NCI-H2171 (cell line): ENCODE measurements at regions not wholly inside any gene's neighbourhood (a gene's known extent, or its start where the extent isn't known, plus 50 kb on each side); places are given as distances from the start of the nearest gene placed in this dataset.
"Not testable (repeated sequence)": the region's sequence is repeated elsewhere in the genome, so short reads cannot be mapped to it uniquely, and the experiment has no call there.

Experiments used
- DNase-seq: peaks from one replicate; lab custom pipeline; 2025; lab: John Stamatoyannopoulos, UW

DNA sequence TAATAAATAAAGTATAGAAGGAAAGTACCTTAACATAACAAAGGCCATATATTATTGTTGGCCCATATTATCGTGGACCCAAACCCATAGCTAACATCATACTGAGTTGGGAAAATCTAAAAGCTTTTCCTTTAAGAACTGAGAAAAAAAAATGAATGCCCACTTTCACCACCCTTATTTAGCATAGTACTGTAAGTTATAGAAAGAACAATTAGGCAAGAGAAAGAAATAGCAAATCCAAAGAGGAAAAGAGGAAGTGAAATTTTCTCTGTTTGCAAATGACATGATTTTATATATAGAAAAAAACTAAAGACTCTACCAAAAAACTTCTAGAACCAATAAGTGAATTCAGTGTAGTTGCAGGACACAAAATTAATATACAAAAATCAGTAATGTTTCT is 1854.6 kb downstream of the PCDH7 start:
- no peak for DNase-seq

- DNase-seq = no peak
These were observed 1868.9 kb downstream of the PCDH7 start for GRCh38 chr4:32589097-32589496.

GRCh38 chr4:32589853-32590252 is 1869.7 kb downstream of the PCDH7 start:
- DNase-seq = no peak

DNA sequence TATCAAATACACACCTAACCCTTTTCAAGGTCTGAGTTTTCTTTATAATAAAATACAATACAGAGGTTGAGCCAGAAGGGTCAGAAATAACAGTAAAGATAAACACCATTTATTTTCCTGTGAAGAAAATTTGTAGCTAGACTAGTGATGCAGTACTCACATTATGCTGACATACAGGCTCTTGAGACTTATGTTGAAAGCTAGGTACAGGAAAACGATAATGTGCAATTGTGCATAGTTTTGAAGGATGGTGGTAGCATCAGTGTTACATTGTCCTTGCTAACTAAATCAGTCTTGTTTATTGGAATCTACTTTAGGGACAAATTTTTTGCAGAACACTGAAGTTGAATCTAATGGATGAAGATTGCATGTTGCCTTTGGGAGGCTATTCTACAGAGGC is 1877.2 kb downstream of the PCDH7 start:
- no peak for DNase-seq

DNA sequence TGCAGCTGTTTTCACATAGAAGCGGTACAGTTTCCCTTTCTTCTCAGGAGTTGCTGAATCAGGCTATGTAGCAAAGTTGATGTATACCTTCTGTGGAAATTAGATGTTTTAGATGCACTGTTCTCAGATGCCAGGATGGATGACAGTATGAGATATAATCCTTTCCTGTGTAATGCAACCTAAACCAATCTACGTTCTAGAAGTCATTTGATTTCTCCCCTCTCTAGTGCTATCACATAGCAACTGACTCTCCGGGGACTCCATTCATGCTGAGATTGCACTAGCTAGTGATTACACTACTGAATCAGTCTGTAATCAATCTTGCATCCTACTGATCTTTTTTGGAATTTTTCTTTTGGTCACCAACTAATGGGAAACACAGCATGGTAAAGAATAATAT is 1881.7 kb downstream of the PCDH7 start:
- no peak for DNase-seq

DNA sequence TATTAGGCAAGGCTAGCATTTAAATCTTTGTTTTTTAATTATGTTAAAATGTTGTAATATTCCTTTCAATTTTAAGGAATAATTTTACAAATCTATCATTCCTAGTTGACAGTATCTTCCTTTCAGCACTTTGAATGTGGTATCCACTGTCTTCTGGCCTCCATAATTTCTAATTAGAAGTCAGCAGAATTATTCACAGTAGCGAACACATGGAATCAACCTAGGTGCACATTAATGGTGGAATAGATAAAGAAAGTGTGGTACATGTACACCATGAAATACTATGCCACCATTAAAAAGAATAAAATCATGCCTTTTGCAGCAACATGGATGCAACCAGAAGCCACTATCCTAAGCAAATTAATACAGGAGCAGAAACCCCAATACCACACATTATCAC is 1887.8 kb downstream of the PCDH7 start:
- DNase-seq = no peak

DNA sequence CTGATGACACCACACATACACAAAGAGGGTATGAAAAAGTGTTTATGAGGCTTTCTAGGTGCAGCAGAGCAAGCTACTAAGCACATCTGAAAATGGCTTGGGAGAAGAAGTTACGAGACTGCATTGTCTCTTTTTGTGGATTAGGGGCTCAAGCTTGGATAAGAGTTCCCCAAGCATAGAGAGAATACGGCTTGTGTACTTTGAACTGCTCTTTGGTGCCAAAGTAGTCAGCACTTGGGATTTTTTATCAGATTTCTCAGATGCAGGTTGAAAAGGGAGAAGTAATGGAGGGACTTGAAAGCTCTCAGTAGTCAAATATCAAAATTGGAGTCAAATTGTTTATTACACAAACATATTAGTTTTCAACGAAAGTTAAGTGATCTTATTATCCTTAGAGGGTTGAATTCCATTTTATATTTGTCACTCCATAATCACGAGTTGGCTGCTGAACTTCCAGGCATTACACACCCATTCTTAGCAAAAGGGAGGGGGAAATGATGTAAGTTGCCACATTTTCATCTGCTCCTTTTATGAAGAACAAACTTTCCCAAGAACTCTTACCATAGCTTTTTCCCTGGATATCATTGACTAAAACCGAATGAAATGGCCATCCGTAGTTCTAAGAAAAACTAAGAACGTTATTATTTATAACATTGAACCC is 1904.9 kb downstream of the PCDH7 start:
- DNase-seq = no peak

GRCh38 chr4:32625687-32626337 is 1905.6 kb downstream of the PCDH7 start:
- no peak for DNase-seq

GRCh38 chr4:32631831-32632230 is 1911.7 kb downstream of the PCDH7 start:
- DNase-seq = no peak

- no peak for DNase-seq
These were observed 1913.3 kb downstream of the PCDH7 start for GRCh38 chr4:32633421-32633820.

DNA sequence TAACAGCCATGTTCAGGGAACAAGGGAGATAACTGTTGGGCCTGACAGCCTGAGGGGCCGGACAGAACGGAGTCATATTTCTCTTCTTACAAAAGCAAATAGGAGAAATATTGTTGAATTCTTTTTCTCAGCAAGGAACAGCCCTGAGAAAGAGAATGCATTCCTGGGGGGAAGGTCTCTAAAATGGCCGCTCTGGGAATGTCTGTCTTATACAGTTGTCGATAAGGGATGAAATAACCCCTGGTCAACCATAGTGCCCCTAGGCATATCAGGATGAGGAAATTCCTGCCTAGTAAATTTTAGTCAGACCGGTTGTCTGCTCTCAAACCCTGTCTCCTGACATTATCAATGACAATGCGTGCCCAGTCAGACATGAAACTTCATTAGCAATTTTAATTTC is 1925.5 kb downstream of the PCDH7 start:
- no peak for DNase-seq

GRCh38 chr4:32658019-32658418 is 1937.8 kb downstream of the PCDH7 start:
- no peak for DNase-seq

DNA sequence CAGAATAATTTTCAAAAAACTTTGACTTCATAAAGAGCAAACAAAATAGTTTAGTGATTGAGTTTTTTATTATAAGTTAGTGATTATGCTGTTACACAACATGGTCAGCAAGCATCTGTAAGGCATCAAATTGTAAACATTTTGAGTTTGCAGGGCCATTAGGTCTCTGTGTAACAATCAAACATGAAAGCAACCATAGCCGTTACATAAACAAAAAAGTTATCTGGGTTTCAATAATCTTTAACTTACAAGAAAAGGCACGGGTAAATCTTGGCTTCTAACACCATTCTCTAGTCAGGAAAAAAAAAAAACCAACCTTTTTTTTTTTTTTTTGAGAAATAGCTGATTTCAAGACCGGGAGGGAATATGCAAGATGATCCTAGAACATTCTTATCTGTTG is 1941.1 kb downstream of the PCDH7 start:
- DNase-seq = no peak

- DNase-seq = no peak
These were observed 1942.6 kb downstream of the PCDH7 start for GRCh38 chr4:32662803-32663202.

DNA sequence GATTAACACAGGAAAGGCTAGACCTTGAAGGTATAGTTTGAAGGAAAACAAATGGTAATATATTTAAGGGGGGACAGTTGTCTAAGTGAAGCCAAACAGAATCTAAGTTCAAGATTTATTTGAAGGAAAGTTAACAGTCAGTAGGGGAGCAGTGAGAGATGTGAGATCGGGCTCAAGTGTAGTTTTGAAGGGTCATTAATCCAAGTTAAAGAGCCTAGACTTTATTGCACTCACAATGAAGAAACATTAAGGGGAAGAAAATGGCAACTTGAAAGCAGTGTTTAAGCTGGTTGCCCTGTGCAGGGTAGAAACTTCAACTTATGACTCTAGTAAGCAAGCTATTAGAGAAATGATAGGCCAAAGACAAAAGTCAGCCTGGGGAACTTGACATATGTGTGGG is 1952.2 kb downstream of the PCDH7 start:
- no peak for DNase-seq

- no peak for DNase-seq
These were observed 1960.8 kb downstream of the PCDH7 start for GRCh38 chr4:32680946-32681345.

DNA sequence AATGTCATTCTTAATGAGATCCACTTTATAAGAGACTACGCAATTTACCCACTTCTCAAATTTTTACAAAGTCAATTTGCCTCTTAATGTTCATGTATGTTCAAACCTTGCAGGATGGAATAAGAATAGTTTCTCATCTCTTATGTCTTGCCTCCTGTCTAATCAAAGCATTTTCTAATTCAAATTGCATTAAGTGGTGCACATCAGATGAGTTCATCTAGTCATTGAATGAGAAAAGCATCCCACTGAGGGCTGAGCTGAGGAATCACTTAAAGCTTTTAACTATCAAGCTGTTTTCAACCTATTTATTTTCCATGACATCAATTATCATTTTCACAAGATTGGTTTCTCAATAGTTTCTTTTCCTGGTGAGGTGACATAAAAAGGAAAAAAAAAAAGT is 1964.0 kb downstream of the PCDH7 start:
- DNase-seq = no peak

DNA sequence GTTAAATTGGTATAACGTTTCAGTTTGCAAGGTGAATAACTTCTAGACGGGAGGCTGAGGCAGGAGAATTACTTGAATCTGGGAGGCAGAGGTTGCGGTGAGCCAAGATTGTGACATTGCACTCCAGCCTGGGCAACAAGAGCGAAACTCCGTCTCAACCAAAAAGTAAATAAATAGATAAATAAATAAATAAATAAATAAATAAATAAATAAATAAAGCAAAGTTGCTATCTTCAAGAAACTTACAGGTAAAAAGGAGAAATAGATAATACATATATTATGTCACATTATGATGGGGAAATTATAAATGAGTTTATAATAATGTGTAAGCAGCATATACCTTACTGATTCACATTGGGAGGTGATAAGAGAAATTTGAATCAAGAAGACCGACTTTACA is 1966.0 kb downstream of the PCDH7 start:
- DNase-seq = no peak

DNA sequence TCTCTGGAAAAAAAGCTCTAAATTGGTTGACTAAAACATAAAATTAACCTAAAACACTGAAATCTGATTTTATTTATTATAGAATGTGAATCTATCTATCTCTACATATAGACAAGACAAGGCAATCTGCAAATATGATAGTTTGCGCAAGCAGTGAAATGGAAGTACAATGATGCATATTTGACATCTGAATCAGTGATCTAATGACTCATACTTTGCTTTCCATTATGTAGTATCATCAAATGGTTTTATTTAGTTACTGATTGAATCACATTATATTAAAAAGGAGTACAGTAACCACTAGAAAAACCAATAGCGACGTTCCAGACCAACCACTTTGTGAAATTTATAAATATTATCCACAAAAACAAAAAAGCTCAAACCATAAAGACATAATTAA is 1969.3 kb downstream of the PCDH7 start:
- DNase-seq = no peak

DNA sequence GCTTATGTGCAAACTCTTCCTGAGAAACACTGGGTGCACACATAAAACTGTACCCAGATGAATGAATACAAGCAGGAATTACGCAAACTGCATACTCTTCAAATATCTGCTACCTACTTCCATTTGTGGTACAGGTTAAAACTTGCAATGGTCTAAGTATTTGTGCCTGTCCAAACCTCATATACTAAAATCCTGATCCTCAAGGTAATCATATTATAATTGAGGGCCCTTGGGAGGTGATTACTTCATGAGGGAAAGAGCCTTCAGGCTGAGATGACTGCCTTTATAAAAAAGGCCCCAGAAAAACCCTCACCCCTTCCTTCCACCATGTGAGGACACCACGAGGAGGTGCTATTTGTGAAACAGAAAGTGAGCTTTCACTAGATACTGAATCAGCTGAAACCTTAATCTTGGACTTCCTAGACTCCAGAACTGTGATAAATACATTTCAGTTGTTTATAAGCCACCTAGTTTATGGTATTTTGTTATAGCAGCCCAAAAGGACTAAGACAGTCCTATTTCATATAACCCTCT is 1977.2 kb downstream of the PCDH7 start:
- DNase-seq = no peak

- DNase-seq = no peak
These were observed 1980.7 kb downstream of the PCDH7 start for GRCh38 chr4:32700838-32701237.

DNA sequence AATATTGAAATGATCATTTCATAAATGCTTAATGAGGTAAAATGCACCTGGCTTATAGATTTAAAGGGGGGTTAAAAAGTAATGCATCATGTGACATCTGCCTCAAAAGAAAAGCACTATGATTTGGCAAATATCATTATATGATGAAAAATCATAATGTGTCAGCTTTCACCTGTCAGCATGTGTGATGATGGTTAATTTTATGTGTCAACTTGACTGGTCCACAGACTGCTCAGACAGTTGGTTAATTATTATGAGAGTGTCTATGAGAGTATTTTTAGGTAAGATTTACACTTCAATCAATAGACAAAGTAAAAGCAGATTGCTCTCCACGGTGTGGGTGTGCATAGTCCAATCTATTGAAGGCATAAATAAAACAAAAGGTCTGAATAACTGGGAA is 1986.7 kb downstream of the PCDH7 start:
- no peak for DNase-seq

- not testable (repeated sequence) for DNase-seq
These were observed 1996.0 kb downstream of the PCDH7 start for GRCh38 chr4:32716090-32716620.
